ENCODE measurements at regions not wholly inside any gene's neighbourhood (a gene's known extent, or its start where the extent isn't known, plus 50 kb on each side); places are given as distances from the start of the nearest gene placed in this dataset.

DNA sequence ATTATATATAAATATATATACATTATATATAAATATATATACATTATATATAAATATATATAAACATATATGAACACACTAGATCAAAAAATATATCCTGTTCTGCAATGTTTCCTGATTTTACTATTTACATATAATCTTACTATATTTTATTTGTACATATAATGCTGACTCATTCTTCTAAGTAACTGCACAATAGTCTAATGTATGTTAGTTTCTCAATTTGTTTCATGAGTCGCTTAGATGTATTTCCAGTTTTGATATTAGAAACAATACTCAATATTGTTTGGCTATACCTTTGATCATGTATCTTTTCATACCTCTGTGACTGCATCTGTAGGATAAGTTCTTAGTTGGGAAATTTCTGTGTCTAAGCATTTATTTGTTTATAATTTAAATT lies 669.9 kb upstream of the CCDC54 start:
- H3K36me3 ChIP-seq (replicated peaks; ENCODE audit: control insufficient read depth, insufficient read depth, low read length) = no peaks in the 10 kb centered on the region
- DNase-seq = no peak
- no peaks in the 10 kb centered on the region for H3K27me3 ChIP-seq (ENCODE audit: control insufficient read depth, insufficient read depth, low read length)
- H3K4me3 ChIP-seq (ENCODE audit: insufficient read depth, low read depth, low read length) = no peak overlapping the region

DNA sequence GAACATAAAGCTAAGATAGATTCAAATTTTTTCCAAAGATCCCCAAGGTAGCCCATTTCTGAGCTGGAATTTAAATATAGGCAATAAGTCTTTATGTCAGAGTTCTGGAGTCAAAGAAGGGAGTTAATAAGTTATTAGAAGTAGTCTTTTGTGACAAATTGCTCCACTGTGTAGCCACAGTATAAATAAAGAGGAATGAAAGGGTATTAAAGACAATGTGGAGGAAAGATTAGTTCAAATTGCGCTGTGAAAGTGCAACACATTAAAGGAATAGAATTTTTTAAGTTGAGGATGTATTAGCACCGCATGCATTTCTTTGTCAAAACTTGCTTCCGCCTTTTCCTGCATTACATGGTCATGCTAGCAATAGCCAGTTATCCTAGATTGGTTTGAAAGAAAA lies 666.6 kb upstream of the CCDC54 start:
- Histone ChIP-seq H3K36me3 (replicated peaks; ENCODE audit: control insufficient read depth, insufficient read depth, low read length) (no peaks in the 10 kb centered on the region), H3K4me3 (ENCODE audit: insufficient read depth, low read depth, low read length) (no peak overlapping the region), H3K27me3 (ENCODE audit: control insufficient read depth, insufficient read depth, low read length) (no peaks in the 10 kb centered on the region)
- no peak for DNase-seq

DNA sequence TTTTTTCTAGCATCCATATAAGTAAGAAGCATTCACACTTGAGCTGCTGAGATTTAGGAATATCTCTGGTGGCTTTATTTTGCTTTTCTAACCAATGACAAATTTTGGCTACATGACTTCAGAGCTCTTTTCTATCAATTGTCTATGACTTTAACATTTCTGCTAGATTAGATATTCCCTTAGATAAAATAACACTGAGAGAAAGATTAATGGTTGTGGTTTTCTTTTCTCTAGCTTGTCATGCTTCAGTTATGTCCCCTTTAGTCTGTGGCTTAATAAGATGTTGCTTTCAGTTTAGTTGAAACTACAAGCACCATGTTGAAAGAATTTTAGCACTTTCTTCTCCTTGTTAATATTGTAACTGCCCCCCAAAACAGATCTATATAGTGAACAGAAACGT lies 665.6 kb upstream of the CCDC54 start:
- DNase-seq = no peak
- Histone ChIP-seq H3K27me3 (ENCODE audit: control insufficient read depth, insufficient read depth, low read length) (no peaks in the 10 kb centered on the region), H3K36me3 (replicated peaks; ENCODE audit: control insufficient read depth, insufficient read depth, low read length) (no peaks in the 10 kb centered on the region), H3K4me3 (ENCODE audit: insufficient read depth, low read depth, low read length) (no peak overlapping the region)

- Histone ChIP-seq H3K4me3 (ENCODE audit: insufficient read depth, low read depth, low read length) (no peak overlapping the region), H3K36me3 (replicated peaks; ENCODE audit: control insufficient read depth, insufficient read depth, low read length) (no peaks in the 10 kb centered on the region), H3K27me3 (ENCODE audit: control insufficient read depth, insufficient read depth, low read length) (no peaks in the 10 kb centered on the region)
- no peak for DNase-seq
Measured at GRCh38 chr3:106714400-106714799, 662.8 kb upstream of the CCDC54 start.

DNA sequence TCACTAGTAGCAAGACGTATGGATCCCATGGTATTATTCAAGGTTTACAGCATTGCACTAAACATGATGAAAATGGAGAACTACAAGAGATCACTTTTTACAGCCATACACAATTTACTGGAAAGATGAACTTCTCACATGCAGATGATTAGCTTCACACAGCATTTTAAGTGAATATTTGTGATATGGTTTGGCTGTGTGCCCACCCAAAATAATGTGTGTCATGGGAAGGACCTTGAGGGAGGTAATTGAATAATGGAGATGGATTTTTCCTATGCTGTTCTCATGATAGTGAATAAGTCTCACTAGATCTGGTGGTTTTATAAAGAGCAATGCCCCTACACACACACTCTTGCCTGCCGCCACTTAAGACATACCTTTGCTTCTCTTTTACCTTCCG lies 662.0 kb upstream of the CCDC54 start:
- no peak overlapping the region for H3K4me3 ChIP-seq (ENCODE audit: insufficient read depth, low read depth, low read length)

GRCh38 chr3:106717178-106717780 lies 660.0 kb upstream of the CCDC54 start:
- Histone ChIP-seq H3K27me3 (ENCODE audit: control insufficient read depth, insufficient read depth, low read length) (no peaks in the 10 kb centered on the region), H3K36me3 (replicated peaks; ENCODE audit: control insufficient read depth, insufficient read depth, low read length) (no peaks in the 10 kb centered on the region), H3K4me3 (ENCODE audit: insufficient read depth, low read depth, low read length) (no peak overlapping the region)
- no peak for DNase-seq

More for the DNA sequence above, 662.0 kb upstream of the CCDC54 start:
- DNase-seq = no peak
- H3K36me3 ChIP-seq (replicated peaks; ENCODE audit: control insufficient read depth, insufficient read depth, low read length) = no peaks in the 10 kb centered on the region
- H3K27me3 ChIP-seq (ENCODE audit: control insufficient read depth, insufficient read depth, low read length) = no peaks in the 10 kb centered on the region

DNA sequence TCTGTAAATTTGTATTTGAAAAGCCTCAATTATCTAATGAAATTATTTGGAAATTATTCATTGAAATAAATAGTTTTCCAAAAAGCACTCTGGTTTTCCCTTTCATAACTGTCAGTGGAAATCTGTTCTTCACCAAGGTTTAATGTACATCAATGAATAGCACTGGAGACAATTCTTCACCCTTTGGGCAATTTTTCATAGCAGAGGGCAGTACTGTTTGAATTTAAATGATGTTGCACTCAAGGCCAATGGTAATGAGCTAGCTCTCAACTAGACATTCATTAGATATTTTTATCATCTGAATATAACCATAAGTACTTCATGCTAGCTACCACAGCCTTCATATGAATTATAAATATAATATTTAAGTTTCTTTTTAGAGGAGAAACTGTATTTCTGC lies 658.2 kb upstream of the CCDC54 start:
- DNase-seq = no peak
- H3K36me3 ChIP-seq (replicated peaks; ENCODE audit: control insufficient read depth, insufficient read depth, low read length) = no peaks in the 10 kb centered on the region
- H3K27me3 ChIP-seq (ENCODE audit: control insufficient read depth, insufficient read depth, low read length) = no peaks in the 10 kb centered on the region
- no peak overlapping the region for H3K4me3 ChIP-seq (ENCODE audit: insufficient read depth, low read depth, low read length)

DNA sequence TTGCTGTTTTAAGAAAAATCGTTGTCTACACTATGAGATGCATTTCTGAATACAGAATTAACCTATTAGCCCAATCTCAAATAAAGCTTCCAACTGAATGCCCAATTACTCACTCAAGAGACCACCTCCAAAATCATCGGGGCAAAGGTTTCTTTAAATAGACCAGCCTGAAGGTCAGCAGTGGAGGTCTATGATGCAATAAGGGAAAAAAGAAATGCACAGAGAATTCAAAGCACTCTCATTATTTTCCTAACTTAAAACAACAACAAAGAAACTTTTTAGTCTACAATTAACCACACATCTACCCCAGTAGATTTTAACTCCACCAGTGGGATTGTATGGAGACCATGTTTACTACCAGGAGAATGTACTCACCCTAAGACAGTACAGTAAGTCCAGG lies 657.7 kb upstream of the CCDC54 start:
- Histone ChIP-seq H3K4me3 (ENCODE audit: insufficient read depth, low read depth, low read length) (no peak overlapping the region), H3K36me3 (replicated peaks; ENCODE audit: control insufficient read depth, insufficient read depth, low read length) (no peaks in the 10 kb centered on the region), H3K27me3 (ENCODE audit: control insufficient read depth, insufficient read depth, low read length) (no peaks in the 10 kb centered on the region)
- no peak for DNase-seq

- Histone ChIP-seq H3K4me3 (ENCODE audit: insufficient read depth, low read depth, low read length) (no peak overlapping the region), H3K36me3 (replicated peaks; ENCODE audit: control insufficient read depth, insufficient read depth, low read length) (no peaks in the 10 kb centered on the region)
- no peak for DNase-seq
Measured at GRCh38 chr3:106720510-106720909, 656.7 kb upstream of the CCDC54 start.

GRCh38 chr3:106725566-106725965 lies 651.7 kb upstream of the CCDC54 start:
- H3K36me3 ChIP-seq (replicated peaks; ENCODE audit: control insufficient read depth, insufficient read depth, low read length) = no peaks in the 10 kb centered on the region
- H3K4me3 ChIP-seq (ENCODE audit: insufficient read depth, low read depth, low read length) = no peak overlapping the region
- DNase-seq = no peak
- no peaks in the 10 kb centered on the region for H3K27me3 ChIP-seq (ENCODE audit: control insufficient read depth, insufficient read depth, low read length)

More at GRCh38 chr3:106720510-106720909, 656.7 kb upstream of the CCDC54 start:
- no peaks in the 10 kb centered on the region for H3K27me3 ChIP-seq (ENCODE audit: control insufficient read depth, insufficient read depth, low read length)

GRCh38 chr3:106728315-106729098 lies 648.7 kb upstream of the CCDC54 start:
- Histone ChIP-seq H3K36me3 (replicated peaks; ENCODE audit: control insufficient read depth, insufficient read depth, low read length) (no peaks in the 10 kb centered on the region), H3K4me3 (ENCODE audit: insufficient read depth, low read depth, low read length) (no peak overlapping the region), H3K27me3 (ENCODE audit: control insufficient read depth, insufficient read depth, low read length) (no peaks in the 10 kb centered on the region)
- DNase-seq = no peak

DNA sequence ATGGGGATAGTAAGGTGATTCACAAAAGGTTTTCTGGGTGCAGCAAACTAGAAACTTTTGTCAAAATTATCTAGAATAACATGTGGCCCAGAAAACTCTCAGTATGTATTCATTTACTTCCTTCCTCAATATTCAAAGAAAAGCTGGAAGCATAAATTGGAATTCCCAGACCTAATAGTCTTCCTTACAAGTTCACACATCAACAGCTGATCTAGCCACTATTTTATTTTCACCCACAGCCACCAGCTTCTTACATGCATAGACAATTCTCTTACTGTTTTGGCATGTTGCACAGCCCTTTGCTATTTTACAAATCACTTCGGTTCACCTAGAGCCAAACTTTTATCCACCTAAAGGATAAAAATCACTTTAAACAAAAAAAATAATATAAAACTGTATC lies 647.8 kb upstream of the CCDC54 start:
- no peak for DNase-seq
- Histone ChIP-seq H3K36me3 (replicated peaks; ENCODE audit: control insufficient read depth, insufficient read depth, low read length) (no peaks in the 10 kb centered on the region), H3K4me3 (ENCODE audit: insufficient read depth, low read depth, low read length) (no peak overlapping the region), H3K27me3 (ENCODE audit: control insufficient read depth, insufficient read depth, low read length) (no peaks in the 10 kb centered on the region)

DNA sequence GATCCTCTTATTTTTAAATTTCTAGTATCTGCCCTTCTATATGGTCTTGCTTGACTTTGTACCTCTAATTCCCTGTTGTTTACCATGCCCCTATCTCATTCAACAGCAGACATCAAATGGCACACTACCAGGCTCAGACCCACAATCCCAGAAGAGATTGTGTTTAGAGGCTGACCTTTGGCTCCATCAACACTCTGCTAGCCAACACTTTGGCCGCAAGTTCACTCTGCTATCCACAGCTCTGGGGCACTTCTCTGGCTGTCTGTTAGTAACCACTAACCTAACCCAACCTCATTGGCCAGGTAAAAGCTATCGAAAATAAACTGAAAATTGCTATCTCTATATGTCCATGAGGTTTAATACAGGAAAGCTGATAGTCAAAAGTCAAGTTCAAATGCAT lies 646.0 kb upstream of the CCDC54 start:
- no peak for DNase-seq
- H3K27me3 ChIP-seq (ENCODE audit: control insufficient read depth, insufficient read depth, low read length) = no peaks in the 10 kb centered on the region
- no peak overlapping the region for H3K4me3 ChIP-seq (ENCODE audit: insufficient read depth, low read depth, low read length)
- H3K36me3 ChIP-seq (replicated peaks; ENCODE audit: control insufficient read depth, insufficient read depth, low read length) = no peaks in the 10 kb centered on the region

GRCh38 chr3:106734712-106735111 lies 642.5 kb upstream of the CCDC54 start:
- Histone ChIP-seq H3K27me3 (ENCODE audit: control insufficient read depth, insufficient read depth, low read length) (no peaks in the 10 kb centered on the region), H3K36me3 (replicated peaks; ENCODE audit: control insufficient read depth, insufficient read depth, low read length) (no peaks in the 10 kb centered on the region), H3K4me3 (ENCODE audit: insufficient read depth, low read depth, low read length) (no peak overlapping the region)
- no peak for DNase-seq

- no peak overlapping the region for H3K4me3 ChIP-seq (ENCODE audit: insufficient read depth, low read depth, low read length)
- no peak for DNase-seq
- H3K27me3 ChIP-seq (ENCODE audit: control insufficient read depth, insufficient read depth, low read length) = no peaks in the 10 kb centered on the region
- no peaks in the 10 kb centered on the region for H3K36me3 ChIP-seq (replicated peaks; ENCODE audit: control insufficient read depth, insufficient read depth, low read length)
Measured at GRCh38 chr3:106737265-106737664, 640.0 kb upstream of the CCDC54 start.
